GM21723 (cell line): ENCODE measurements at regions not wholly inside any gene's neighbourhood (a gene's known extent, or its start where the extent isn't known, plus 50 kb on each side); places are given as distances from the start of the nearest gene placed in this dataset.
"Not testable (repeated sequence)": the region's sequence is repeated elsewhere in the genome, so short reads cannot be mapped to it uniquely, and the experiment has no call there.

Source experiments
- ATAC-seq: cut with Tn5 transposase; IDR thresholded peaks from one replicate; pipeline ENCODE4 v1.9.1; 2021; ENCODE audit warnings: mild to moderate bottlenecking, moderate library complexity; ENCODE audit not compliant: unreplicated experiment

- ATAC-seq: no peak
These were observed 326.7 kb upstream of the THBS1 start for GRCh38 chr15:39254181-39254580.

GRCh38 chr15:39255760-39256159, 325.1 kb upstream of the THBS1 start:
- ATAC-seq: no peak

GRCh38 chr15:39260391-39260790, 320.5 kb upstream of the THBS1 start:
- no peak for ATAC-seq

GRCh38 chr15:39260791-39261190, 320.1 kb upstream of the THBS1 start:
- no peak for ATAC-seq

GRCh38 chr15:39261397-39262183, 319.3 kb upstream of the THBS1 start:
- ATAC-seq: not testable (repeated sequence)

GRCh38 chr15:39262995-39263772, 317.7 kb upstream of the THBS1 start:
- ATAC-seq: not testable (repeated sequence)

GRCh38 chr15:39265261-39265660, 315.6 kb upstream of the THBS1 start:
- ATAC-seq: no peak

GRCh38 chr15:39266890-39267289, 314.0 kb upstream of the THBS1 start:
- ATAC-seq: no peak

GRCh38 chr15:39267685-39268084, 313.2 kb upstream of the THBS1 start:
- ATAC-seq: no peak

- ATAC-seq: no peak
These were observed 311.5 kb upstream of the THBS1 start for GRCh38 chr15:39269352-39269751.

GRCh38 chr15:39269821-39270220, 311.1 kb upstream of the THBS1 start:
- ATAC-seq: no peak

- ATAC-seq: no peak
These were observed 310.5 kb upstream of the THBS1 start for GRCh38 chr15:39270221-39270855.

- no peak for ATAC-seq
These were observed 309.9 kb upstream of the THBS1 start for GRCh38 chr15:39270934-39271333.

- no peak for ATAC-seq
These were observed 308.0 kb upstream of the THBS1 start for GRCh38 chr15:39272901-39273300.

- ATAC-seq: no peak
These were observed 307.0 kb upstream of the THBS1 start for GRCh38 chr15:39273717-39274411.

GRCh38 chr15:39275066-39275465, 305.8 kb upstream of the THBS1 start:
- no peak for ATAC-seq

- ATAC-seq: no peak
These were observed 301.6 kb upstream of the THBS1 start for GRCh38 chr15:39279311-39279710.

GRCh38 chr15:39281094-39281493, 299.8 kb upstream of the THBS1 start:
- no peak for ATAC-seq

- ATAC-seq: no peak
These were observed 298.1 kb upstream of the THBS1 start for GRCh38 chr15:39282663-39283208.

GRCh38 chr15:39283531-39283930, 297.3 kb upstream of the THBS1 start:
- no peak for ATAC-seq

GRCh38 chr15:39285071-39285470, 295.8 kb upstream of the THBS1 start:
- ATAC-seq: no peak
